ENCODE measurements at regions not wholly inside any gene's neighbourhood (a gene's known extent, or its start where the extent isn't known, plus 50 kb on each side); places are given as distances from the start of the nearest gene placed in this dataset.

DNA sequence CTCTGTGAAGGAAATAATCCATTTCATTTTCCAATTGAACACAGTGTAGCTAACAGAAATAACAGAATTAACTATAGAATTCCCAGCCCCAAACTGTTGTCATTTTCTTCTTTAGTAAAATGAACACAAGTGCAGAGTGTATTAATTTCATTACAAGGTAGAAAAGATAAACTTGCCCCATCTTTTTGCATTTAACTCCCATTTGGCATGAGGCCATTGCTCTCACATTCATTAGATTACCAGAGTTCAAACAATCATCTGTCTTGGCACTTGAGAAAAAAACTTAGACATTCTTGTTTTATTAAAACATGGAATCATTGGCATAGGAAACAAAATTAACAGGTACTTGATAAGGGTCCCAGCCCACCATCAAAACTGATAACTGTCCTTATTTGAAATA is 821.5 kb upstream of the C9orf72 start:
- TF ChIP-seq, protein P1, sequence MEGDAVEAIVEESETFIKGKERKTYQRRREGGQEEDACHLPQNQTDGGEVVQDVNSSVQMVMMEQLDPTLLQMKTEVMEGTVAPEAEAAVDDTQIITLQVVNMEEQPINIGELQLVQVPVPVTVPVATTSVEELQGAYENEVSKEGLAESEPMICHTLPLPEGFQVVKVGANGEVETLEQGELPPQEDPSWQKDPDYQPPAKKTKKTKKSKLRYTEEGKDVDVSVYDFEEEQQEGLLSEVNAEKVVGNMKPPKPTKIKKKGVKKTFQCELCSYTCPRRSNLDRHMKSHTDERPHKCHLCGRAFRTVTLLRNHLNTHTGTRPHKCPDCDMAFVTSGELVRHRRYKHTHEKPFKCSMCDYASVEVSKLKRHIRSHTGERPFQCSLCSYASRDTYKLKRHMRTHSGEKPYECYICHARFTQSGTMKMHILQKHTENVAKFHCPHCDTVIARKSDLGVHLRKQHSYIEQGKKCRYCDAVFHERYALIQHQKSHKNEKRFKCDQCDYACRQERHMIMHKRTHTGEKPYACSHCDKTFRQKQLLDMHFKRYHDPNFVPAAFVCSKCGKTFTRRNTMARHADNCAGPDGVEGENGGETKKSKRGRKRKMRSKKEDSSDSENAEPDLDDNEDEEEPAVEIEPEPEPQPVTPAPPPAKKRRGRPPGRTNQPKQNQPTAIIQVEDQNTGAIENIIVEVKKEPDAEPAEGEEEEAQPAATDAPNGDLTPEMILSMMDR (IDR thresholded peaks at IDR 0.05; ENCODE audit: low read depth, low read length, poor library complexity, severe bottlenecking): no peak
- no peak for TF ChIP-seq EZH2phosphoT487 (IDR thresholded peaks at IDR 0.05; ENCODE audit: borderline replicate concordance, low read length)

Measured in DOHH2 (cell line).